MM.1S (cell line): ENCODE measurements at regions not wholly inside any gene's neighbourhood (a gene's known extent, or its start where the extent isn't known, plus 50 kb on each side); places are given as distances from the start of the nearest gene placed in this dataset.

Experiments
- DNase-seq: peaks from one replicate; pipeline ENCODE4 v3.0.0-alpha.2; 2015
- H2AFZ ChIP-seq: fragments of 300-600 bp; sonication (generic); 2 replicates; pipeline ENCODE4 v1.6.0; 2016; ENCODE audit warnings: antibody characterized with exemption, low read length
- H3F3A ChIP-seq: fragments of 300-600 bp; sonication (generic); 2 replicates; pipeline ENCODE4 v1.6.1; 2016; ENCODE audit warnings: mild to moderate bottlenecking, antibody characterized with exemption, low read length, moderate library complexity, mixed read lengths; ENCODE audit not compliant: insufficient read depth
- H3K27ac ChIP-seq: fragments of 300-600 bp; sonication (generic); 2 replicates; pipeline ENCODE4 v1.5.1; 2016; ENCODE audit warnings: mild to moderate bottlenecking, low read length
- H3K27me3 ChIP-seq: fragments of 300-600 bp; sonication (generic); replicated peaks from 2 replicates; pipeline ENCODE4 v1.6.0; 2016; ENCODE audit warnings: low read length; ENCODE audit not compliant: insufficient read depth
- H3K36me3 ChIP-seq: fragments of 300-600 bp; sonication (generic); replicated peaks from 2 replicates; pipeline ENCODE4 v1.6.1; 2016; ENCODE audit warnings: mild to moderate bottlenecking, low read length, mixed read lengths; ENCODE audit not compliant: insufficient read depth
- H3K4me1 ChIP-seq: fragments of 300-600 bp; sonication (generic); 2 replicates; pipeline ENCODE4 v1.6.1; 2016; ENCODE audit warnings: low read length, mixed read lengths
- H3K4me2 ChIP-seq: fragments of 300-600 bp; sonication (generic); 2 replicates; pipeline ENCODE4 v1.6.0; 2016; ENCODE audit warnings: low read depth, low read length
- H3K4me3 ChIP-seq: fragments of 300-600 bp; sonication (generic); 2 replicates; pipeline ENCODE4 v1.5.1; 2016; ENCODE audit warnings: low read length, mixed read lengths
- H3K79me2 ChIP-seq: fragments of 300-600 bp; sonication (generic); 2 replicates; pipeline ENCODE4 v1.6.1; 2016; ENCODE audit warnings: mixed run types, low read length, mixed read lengths
- H3K9ac ChIP-seq: fragments of 300-600 bp; sonication (generic); 2 replicates; pipeline ENCODE4 v1.6.1; 2016; ENCODE audit warnings: low read length, mixed read lengths
- H3K9me2 ChIP-seq: fragments of 300-600 bp; sonication (generic); replicated peaks from 2 replicates; pipeline ENCODE4 v1.6.1; 2016; ENCODE audit warnings: mild to moderate bottlenecking, low read length, mixed read lengths; ENCODE audit not compliant: insufficient read depth
- H3K9me3 ChIP-seq: fragments of 300-600 bp; sonication (generic); replicated peaks from 2 replicates; pipeline ENCODE4 v1.6.1; 2016; ENCODE audit warnings: mild to moderate bottlenecking, low read length, mixed read lengths; ENCODE audit not compliant: insufficient read depth
- H4K20me1 ChIP-seq: fragments of 300-600 bp; sonication (generic); 2 replicates; pipeline ENCODE4 v1.6.1; 2016; ENCODE audit warnings: mild to moderate bottlenecking, low read length, moderate library complexity, mixed read lengths; ENCODE audit not compliant: insufficient read depth
- CTCF ChIP-seq: fragments of 300-600 bp; sonication (generic); IDR thresholded peaks from 2 replicates; pipeline ENCODE4 v1.5.1; 2016; ENCODE audit warnings: antibody characterized with exemption, low read length, mixed read lengths
- EZH2 ChIP-seq: fragments of 300-600 bp; sonication (generic); optimal IDR thresholded peaks from 2 replicates; pipeline ENCODE3; 2017; ENCODE audit warnings: low read depth, mild to moderate bottlenecking, antibody characterized with exemption, low read length, mixed read lengths
- EZH2phosphoT487 ChIP-seq: fragments of 300-600 bp; sonication (generic); IDR thresholded peaks from 2 replicates; pipeline ENCODE4 v1.6.1; 2018; ENCODE audit warnings: antibody characterized with exemption, low read length

GRCh38 chr7:142364551-142364950 is 106.7 kb upstream of the PRSS58 start:
- Histone ChIP-seq H3K4me3 (no peak overlapping the region), H3K9ac (no peak overlapping the region), H3K79me2 (no peaks in the 10 kb centered on the region), H3K4me1 (no peaks in the 10 kb centered on the region), H3K9me2 (no peaks in the 10 kb centered on the region), H3K27me3 (no peaks in the 10 kb centered on the region), H3K4me2 (no peak overlapping the region), H3F3A (no peaks in the 10 kb centered on the region), H3K36me3 (no peaks in the 10 kb centered on the region), H3K9me3 (no peaks in the 10 kb centered on the region), H3K27ac (no peak overlapping the region), H4K20me1 (no peaks in the 10 kb centered on the region), H2AFZ (no peak overlapping the region)
- no peak for TF ChIP-seq EZH2
- TF ChIP-seq CTCF: no peak
- no peak for TF ChIP-seq EZH2phosphoT487
- DNase-seq: no peak

DNA sequence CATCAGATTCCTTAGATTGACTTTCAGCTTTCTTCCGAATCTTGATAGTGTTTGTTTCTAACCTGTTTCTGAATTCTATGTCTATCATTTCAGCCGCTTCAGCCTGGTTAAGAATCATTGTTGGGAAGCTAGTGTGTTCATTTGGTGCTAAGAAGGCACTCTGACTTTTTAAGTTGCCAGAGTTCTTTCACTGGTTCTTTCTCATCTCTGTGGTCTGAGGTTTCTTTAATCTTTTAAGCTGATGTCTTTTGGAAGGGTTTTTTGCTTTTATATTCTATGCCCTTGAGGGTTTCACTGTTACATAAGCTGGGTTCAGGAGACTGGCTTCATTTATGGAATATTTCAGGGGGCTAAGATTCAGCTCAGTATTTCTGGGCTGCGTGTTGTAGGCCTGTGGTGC is 104.5 kb upstream of the PRSS58 start:
- Histone ChIP-seq H3K4me1 (peaks cover 4% of the 10 kb centered on the region; the same call in 1 of the 2 replicates), H3K36me3 (no peaks in the 10 kb centered on the region), H4K20me1 (no peaks in the 10 kb centered on the region)

DNA sequence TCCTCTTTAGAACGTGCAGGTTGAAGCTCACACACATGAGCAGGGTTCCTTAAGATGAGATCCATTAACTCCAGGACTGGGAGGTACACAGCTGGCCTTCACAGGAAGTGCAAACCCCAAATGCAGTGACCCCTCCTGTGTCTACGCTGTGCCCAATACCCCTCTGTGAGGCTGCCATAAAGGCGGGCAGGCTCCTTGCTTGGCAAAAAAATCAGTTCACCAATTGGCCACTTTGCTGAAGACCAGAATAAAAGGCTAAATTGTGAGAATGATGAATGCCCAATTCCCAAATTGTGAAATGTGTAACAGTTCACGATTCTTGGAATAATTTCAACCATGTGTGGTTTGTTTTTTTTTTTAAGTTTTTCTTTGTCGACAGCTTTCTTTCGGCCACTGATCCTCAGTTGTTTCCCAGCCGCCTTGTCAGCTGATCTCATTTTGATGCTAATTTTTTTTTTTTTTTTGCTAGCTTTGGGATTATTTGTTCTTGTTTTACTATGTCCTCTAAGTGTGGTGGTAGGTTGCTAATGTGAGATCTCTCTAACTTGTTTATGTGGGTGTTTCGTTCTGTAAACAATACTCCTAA is 101.9 kb upstream of the PRSS58 start:
- H3K27ac ChIP-seq: no peak overlapping the region
- TF ChIP-seq EZH2 (no peak), EZH2phosphoT487 (no peak), CTCF (no peak)
- no peak overlapping the region for H2AFZ ChIP-seq
- no peaks in the 10 kb centered on the region for H3K9me3 ChIP-seq
- no peaks in the 10 kb centered on the region for H3K27me3 ChIP-seq
- no peaks in the 10 kb centered on the region for H3K36me3 ChIP-seq
- H3K4me2 ChIP-seq: no peak overlapping the region
- peaks cover 8% of the 10 kb centered on the region for H3F3A ChIP-seq
- no peak overlapping the region for H3K9ac ChIP-seq
- H3K79me2 ChIP-seq: no peaks in the 10 kb centered on the region
- no peaks in the 10 kb centered on the region for H4K20me1 ChIP-seq
- peaks cover 27% of the 10 kb centered on the region for H3K4me1 ChIP-seq
- no peak overlapping the region for H3K4me3 ChIP-seq
- H3K9me2 ChIP-seq: no peaks in the 10 kb centered on the region
- no peak for DNase-seq

More for the DNA sequence above, 104.5 kb upstream of the PRSS58 start:
- no peaks in the 10 kb centered on the region for H3K79me2 ChIP-seq
- no peaks in the 10 kb centered on the region for H3K9me3 ChIP-seq
- no peak overlapping the region for H3K9ac ChIP-seq
- no peaks in the 10 kb centered on the region for H3K9me2 ChIP-seq
- no peak for DNase-seq
- no peak overlapping the region for H3K4me3 ChIP-seq
- no peak overlapping the region for H3K4me2 ChIP-seq
- no peaks in the 10 kb centered on the region for H3K27me3 ChIP-seq
- H2AFZ ChIP-seq: no peak overlapping the region
- H3F3A ChIP-seq: no peaks in the 10 kb centered on the region
- H3K27ac ChIP-seq: no peak overlapping the region
- TF ChIP-seq EZH2phosphoT487 (no peak), EZH2 (no peak), CTCF (no peak)
